ENCODE measurements at regions not wholly inside any gene's neighbourhood (a gene's known extent, or its start where the extent isn't known, plus 50 kb on each side); places are given as distances from the start of the nearest gene placed in this dataset.

- TF ChIP-seq THAP12 (CRISPR knock-in tag; IDR thresholded peaks at IDR 0.05) (no peak), E2F1 (CRISPR knock-in tag; IDR thresholded peaks at IDR 0.05) (no peak), HDGF (IDR thresholded peaks at IDR 0.05) (no peak), KLF13 (tag; IDR thresholded peaks at IDR 0.05; ENCODE audit: borderline replicate concordance, low read depth) (no peak), TEAD4 (IDR thresholded peaks at IDR 0.05; ENCODE audit: low read length) (peak; percentile 97), TEAD4 (CRISPR knock-in tag; IDR thresholded peaks at IDR 0.05; ENCODE audit: borderline replicate concordance) (no peak), ZNF707 (CRISPR knock-in tag; conservative IDR thresholded peaks at IDR 0.05) (no peak), NR2F6 (CRISPR knock-in tag; IDR thresholded peaks at IDR 0.05) (no peak), HDAC2 (IDR thresholded peaks at IDR 0.05) (peak; percentile 91), ZNF324 (CRISPR knock-in tag; IDR thresholded peaks at IDR 0.05) (no peak), TCF3 (CRISPR knock-in tag; IDR thresholded peaks at IDR 0.05) (peak; percentile 98), ZBTB11 (CRISPR knock-in tag; IDR thresholded peaks at IDR 0.05) (peak in 1 of 3 experiments; percentile 52; a peak in 1 of 6 replicates), TARDBP (IDR thresholded peaks at IDR 0.05) (peak; percentile 91), HMGN3 (IDR thresholded peaks at IDR 0.05; ENCODE audit: borderline replicate concordance, extremely low read depth, insufficient read length, low read depth, low read length) (peak; percentile 99), ATF4 (CRISPR knock-in tag; IDR thresholded peaks at IDR 0.05) (no peak), ARID3A (IDR thresholded peaks at IDR 0.05; ENCODE audit: borderline replicate concordance, low read depth, low read length) (no peak), CCAR2 (IDR thresholded peaks at IDR 0.05; ENCODE audit: low read depth, low read length) (no peak), GTF2B (IDR thresholded peaks at IDR 0.05; ENCODE audit: extremely low read depth, insufficient read length) (no peak)
Observed at GRCh38 chr17:77363821-77364361, 223.1 kb downstream of the SEC14L1 start (continued).
